IMR-90 (cell line): ENCODE measurements at regions not wholly inside any gene's neighbourhood (a gene's known extent, or its start where the extent isn't known, plus 50 kb on each side); places are given as distances from the start of the nearest gene placed in this dataset.

Experiments
- ATAC-seq: fragments of 200-7000 bp; cut with Tn5 transposase; 2 replicates; pipeline ENCODE4 v1.9.1; 2020; ENCODE audit warnings: low read depth, mild to moderate bottlenecking, moderate library complexity
- BruUV-seq: library from RNA; stranded (reverse); fragments of 400-500 nt; replicated peaks from 2 replicates; lab custom pipeline; 2021; lab: Mats Ljungman, UMichigan
- CTCF ChIA-PET: fragments of 300-600 bp; formaldehyde crosslinking; extraction: SDS; loops from one replicate; lab custom pipeline; 2021; ENCODE audit warnings: antibody characterized with exemption; lab: Yijun Ruan, JAX
- POLR2A ChIA-PET: fragments of 300-600 bp; sonication (Branson Sonifier 250); formaldehyde crosslinking; loops from one replicate; lab custom pipeline; 2022; ENCODE audit warnings: antibody characterized with exemption; ENCODE audit not compliant: unreplicated experiment; lab: Charles Lee
- DNase-seq: peaks from one replicate; pipeline ENCODE4 v3.0.0; 2013
- H2AFZ ChIP-seq: replicated peaks from 2 replicates; pipeline ENCODE3; 2013; ENCODE audit warnings: low read length, mild to moderate bottlenecking; ENCODE audit not compliant: poor library complexity
- H2AK5ac ChIP-seq: 2 replicates; pipeline ENCODE4 v1.6.1; 2013; ENCODE audit warnings: low read depth, low read length, inconsistent platforms
- H2AK9ac ChIP-seq: replicated peaks from 2 replicates; pipeline ENCODE3; 2013; ENCODE audit warnings: mild to moderate bottlenecking, low read depth, low read length, moderate library complexity; ENCODE audit not compliant: poor library complexity
- H2BK120ac ChIP-seq: 2 replicates; pipeline ENCODE4 v1.6.1; 2013; ENCODE audit warnings: low read depth, low read length, inconsistent platforms
- H2BK15ac ChIP-seq: 3 replicates; pipeline ENCODE4 v1.6.1; 2013; ENCODE audit warnings: low read depth, low read length, inconsistent platforms
- H2BK20ac ChIP-seq: 2 replicates; pipeline ENCODE4 v1.6.1; 2013; ENCODE audit warnings: low read depth, mild to moderate bottlenecking, inconsistent platforms, low read length, moderate library complexity
- H2BK5ac ChIP-seq: 2 replicates; pipeline ENCODE4 v1.6.1; 2013; ENCODE audit warnings: mild to moderate bottlenecking, low read depth, low read length, inconsistent platforms; ENCODE audit not compliant: poor library complexity, severe bottlenecking
- H3K14ac ChIP-seq: replicated peaks from 2 replicates; pipeline ENCODE4 v1.6.1; 2013; ENCODE audit warnings: low read depth, low read length, inconsistent platforms
- H3K18ac ChIP-seq: 2 replicates; pipeline ENCODE4 v1.6.1; 2013; ENCODE audit warnings: low read depth, low read length, control low read depth
- H3K23ac ChIP-seq: 2 replicates; pipeline ENCODE4 v1.6.1; 2013; ENCODE audit warnings: low read depth, low read length, inconsistent platforms
- H3K27ac ChIP-seq: 2 replicates; pipeline ENCODE4 v1.5.1; 2013; ENCODE audit warnings: mild to moderate bottlenecking, control low read depth, low read length; ENCODE audit not compliant: insufficient read depth
- H3K27me3 ChIP-seq: 2 replicates; pipeline ENCODE4 v1.6.1; 2013; ENCODE audit warnings: low read length; ENCODE audit not compliant: control insufficient read depth, insufficient read depth
- H3K36me3 ChIP-seq: 2 replicates; pipeline ENCODE4 v1.6.1; 2013; ENCODE audit warnings: low read length, mixed read lengths; ENCODE audit not compliant: control insufficient read depth, insufficient read depth
- H3K4ac ChIP-seq: 2 replicates; pipeline ENCODE4 v1.6.1; 2013; ENCODE audit warnings: low read depth, low read length, inconsistent platforms
- H3K4me1 ChIP-seq: 2 replicates; pipeline ENCODE4 v1.6.1; 2013; ENCODE audit warnings: low read length, mixed read lengths; ENCODE audit not compliant: control insufficient read depth, insufficient read depth
- H3K4me2 ChIP-seq: 2 replicates; pipeline ENCODE4 v1.6.1; 2013; ENCODE audit warnings: low read depth, mild to moderate bottlenecking, control low read depth, low read length, moderate library complexity
- H3K4me3 ChIP-seq: 2 replicates; pipeline ENCODE4 v1.5.1; 2013; ENCODE audit warnings: low read depth, mild to moderate bottlenecking, control low read depth, low read length, moderate library complexity; ENCODE audit not compliant: insufficient read depth
- H3K56ac ChIP-seq: 2 replicates; pipeline ENCODE4 v1.6.1; 2013; ENCODE audit warnings: low read length, inconsistent platforms; ENCODE audit not compliant: insufficient read depth; ENCODE audit errors: extremely low read depth
- H3K79me1 ChIP-seq, 2 experiments: 2 replicates each; pipeline ENCODE4 v1.6.1; 2013; ENCODE audit warnings: low read length in 2 of 2, inconsistent platforms in 1 of 2, low read depth in 1 of 2
- H3K9ac ChIP-seq: 2 replicates; pipeline ENCODE4 v1.6.1; 2013; ENCODE audit warnings: low read depth, low read length, control low read depth
- H3K9me1 ChIP-seq: 2 replicates; pipeline ENCODE4 v1.6.1; 2013; ENCODE audit warnings: low read length, inconsistent platforms; ENCODE audit not compliant: insufficient read depth
- H3K9me3 ChIP-seq: 2 replicates; pipeline ENCODE4 v1.6.1; 2013; ENCODE audit warnings: low read length; ENCODE audit not compliant: control insufficient read depth, insufficient read depth
- H4K20me1 ChIP-seq: 2 replicates; pipeline ENCODE4 v1.6.1; 2013; ENCODE audit warnings: low read length, inconsistent platforms; ENCODE audit not compliant: insufficient read depth
- H4K5ac ChIP-seq: 2 replicates; pipeline ENCODE4 v1.6.1; 2013; ENCODE audit warnings: mild to moderate bottlenecking, low read depth, low read length, control low read depth
- H4K8ac ChIP-seq, 2 experiments: 2 replicates each; pipeline ENCODE4 v1.6.1; 2013; ENCODE audit warnings: low read depth in 2 of 2, low read length in 2 of 2, control low read depth in 1 of 2, inconsistent platforms in 1 of 2
- H4K91ac ChIP-seq: 2 replicates; pipeline ENCODE4 v1.6.1; 2013; ENCODE audit warnings: low read depth, low read length, inconsistent platforms; ENCODE audit not compliant: insufficient read depth
- CEBPB ChIP-seq: IDR thresholded peaks from 2 replicates; pipeline ENCODE4 v1.6.1; 2012; ENCODE audit warnings: low read depth, low read length, improper control_type of control experiment
- CTCF ChIP-seq: conservative IDR thresholded peaks from 2 replicates; pipeline ENCODE4 v1.5.1; 2012; ENCODE audit warnings: mild to moderate bottlenecking, low read depth, low read length, improper control_type of control experiment
- FOS ChIP-seq: fragments of 150-350 bp; IDR thresholded peaks from 2 replicates; pipeline ENCODE4 v1.6.1; 2016; ENCODE audit warnings: low read depth, low read length
- MAFK ChIP-seq: IDR thresholded peaks from 2 replicates; pipeline ENCODE4 v1.6.1; 2012; ENCODE audit warnings: low read depth, low read length, improper control_type of control experiment
- NFE2L2 ChIP-seq: fragments of 150-350 bp; IDR thresholded peaks from 2 replicates; pipeline ENCODE4 v1.6.1; 2016; ENCODE audit warnings: low read depth, mild to moderate bottlenecking, low read length
- POLR2A ChIP-seq: IDR thresholded peaks from 2 replicates; pipeline ENCODE4 v1.6.1; 2012; ENCODE audit warnings: mild to moderate bottlenecking, low read depth, low read length
- RAD21 ChIP-seq: IDR thresholded peaks from 2 replicates; pipeline ENCODE4 v1.6.1; 2012; ENCODE audit warnings: low read length, improper control_type of control experiment
- SMC3 ChIP-seq: fragments of 150-350 bp; IDR thresholded peaks from 2 replicates; pipeline ENCODE4 v1.6.1; 2016; ENCODE audit warnings: low read depth, mild to moderate bottlenecking, antibody characterized with exemption, low read length, moderate library complexity
- WGBS, 2 experiments: methylation state at CpG; one replicate each; pipeline versions ENCODE4 v1.1.5 to v1.1.7; 2013; ENCODE audit warnings: missing lambda C conversion rate in 2 of 2; ENCODE audit not compliant: insufficient read length in 1 of 2; ENCODE audit errors: extremely low coverage in 2 of 2; 5-methylcytosine and 5-hydroxymethylcytosine counted together
- dilution Hi-C: fragments of 300-500 bp; cut with HindIII; formaldehyde crosslinking; loops from one replicate; pipeline ENCODE4 v1.14.3; 2018; ENCODE audit warnings: low sequenced_read_pairs; ENCODE audit not compliant: unreplicated experiment
- in situ Hi-C: fragments of 300-500 bp; cut with MboI; formaldehyde crosslinking; loops from 3 replicates; pipeline ENCODE4 v1.14.3; 2019; ENCODE audit warnings: low sequenced_read_pairs, inconsistent platforms, mixed read lengths
- intact Hi-C: fragments of 100-400 bp; cut with micrococcal nuclease; formaldehyde crosslinking; loops from 2 replicates; pipeline ENCODE4 v1.10.0; 2022

GRCh38 chr18:43714343-43715010 is 437.2 kb upstream of the SYT4 start:
- Histone ChIP-seq H2BK5ac (no peak overlapping the region), H2BK15ac (no peak overlapping the region), H4K91ac (no peak overlapping the region), H2AFZ (no peak overlapping the region), H3K18ac (no peak overlapping the region), H4K20me1 (no peaks in the 10 kb centered on the region), H3K36me3 (no peaks in the 10 kb centered on the region), H3K14ac (no peak overlapping the region), H3K79me1 (no peaks in the 10 kb centered on the region), H3K56ac (no peak overlapping the region), H3K4me2 (no peak overlapping the region), H3K4me3 (no peak overlapping the region), H3K27ac (no peak overlapping the region), H3K9ac (no peak overlapping the region), H2AK9ac (no peak overlapping the region), H3K27me3 (no peaks in the 10 kb centered on the region), H2BK120ac (no peak overlapping the region), H3K9me1 (no peaks in the 10 kb centered on the region), H2AK5ac (no peak overlapping the region), H3K4ac (no peak overlapping the region), H3K23ac (no peak overlapping the region), H3K4me1 (no peaks in the 10 kb centered on the region), H4K8ac (no peak overlapping the region), H4K5ac (no peak overlapping the region), H2BK20ac (no peak overlapping the region), H3K9me3 (no peaks in the 10 kb centered on the region)
- BruUV-seq: no TSS peak
- CTCF ChIA-PET: no interaction called here
- no peak for TF ChIP-seq POLR2A
- no peak for TF ChIP-seq SMC3
- TF ChIP-seq NFE2L2: no peak
- TF ChIP-seq RAD21: no peak
- TF ChIP-seq CEBPB: no peak
- TF ChIP-seq FOS: no peak
- TF ChIP-seq MAFK: no peak
- no peak for TF ChIP-seq CTCF
- intact Hi-C loops (no loop called here), in situ Hi-C loops (no loop called here), dilution Hi-C loops (no loop called here)
- ATAC-seq (no peak), DNase-seq (no peak)
- POLR2A ChIA-PET: no interaction called here
- WGBS, 2 experiments: no CpG with 5 or more reads among the region's 3 CpGs
